CD4-positive, alpha-beta memory T cell (primary cell): ENCODE measurements at regions not wholly inside any gene's neighbourhood (a gene's known extent, or its start where the extent isn't known, plus 50 kb on each side); places are given as distances from the start of the nearest gene placed in this dataset.

Source experiments
- CTCF ChIA-PET: fragments of 350-600 bp; sonication (Branson Sonifier 250); formaldehyde crosslinking; loops from one replicate; lab custom pipeline; 2021; ENCODE audit warnings: inconsistent platforms; ENCODE audit not compliant: partially characterized antibody; lab: Charles Lee
- POLR2A ChIA-PET: fragments of 350-600 bp; sonication (Branson Sonifier 250); formaldehyde crosslinking; loops from one replicate; lab custom pipeline; 2021; ENCODE audit not compliant: partially characterized antibody; lab: Charles Lee
- DNase-seq, 5 donors: peaks; one replicate each; pipeline versions ENCODE4 v3.0.0 to v3.0.0-alpha.2; 2020 to 2022; ENCODE audit warnings: mixed read lengths in 1 of 5
- H3K27ac ChIP-seq: one replicate; pipeline ENCODE4 v1.7.0; 2013; ENCODE audit warnings: low read depth, low read length
- H3K27me3 ChIP-seq: 2 replicates; pipeline ENCODE4 v1.7.0; 2013; ENCODE audit warnings: mild to moderate bottlenecking, low read length, moderate library complexity; ENCODE audit not compliant: insufficient read depth
- H3K36me3 ChIP-seq: 2 replicates; pipeline ENCODE4 v1.7.0; 2013; ENCODE audit warnings: mild to moderate bottlenecking, low read length, moderate library complexity; ENCODE audit not compliant: insufficient read depth
- H3K4me1 ChIP-seq: 2 replicates; pipeline ENCODE4 v1.7.0; 2013; ENCODE audit warnings: mild to moderate bottlenecking, low read length, moderate library complexity; ENCODE audit not compliant: insufficient read depth
- H3K4me3 ChIP-seq, 2 donors: one replicate each; pipeline ENCODE4 v1.7.0; 2013; ENCODE audit warnings: low read length in 2 of 2, mild to moderate bottlenecking in 1 of 2
- H3K9me3 ChIP-seq, 2 donors: one replicate each; pipeline ENCODE4 v1.7.0; 2013; ENCODE audit warnings: low read length in 2 of 2, control low read depth in 1 of 2; ENCODE audit not compliant: control insufficient read depth in 1 of 2
- H3K27ac Mint-ChIP-seq, 7 donors: one replicate each; pipeline ENCODE4 v1.8.0; 2020 to 2021; ENCODE audit warnings: mixed read lengths in 7 of 7, mild to moderate bottlenecking in 6 of 7, inconsistent platforms in 3 of 7, moderate library complexity in 3 of 7
- H3K27me3 Mint-ChIP-seq, 2 donors: one replicate each; pipeline ENCODE4 v1.8.0; 2020 to 2021; ENCODE audit warnings: mixed read lengths in 2 of 2
- H3K36me3 Mint-ChIP-seq, 2 donors: one replicate each; pipeline ENCODE4 v1.8.0; 2020 to 2021; ENCODE audit warnings: mixed read lengths in 2 of 2, inconsistent platforms in 1 of 2, mild to moderate bottlenecking in 1 of 2
- H3K4me1 Mint-ChIP-seq, 4 donors: one replicate each; pipeline ENCODE4 v1.8.0; 2020 to 2021; ENCODE audit warnings: mixed read lengths in 4 of 4, mild to moderate bottlenecking in 1 of 4
- H3K4me3 Mint-ChIP-seq, 8 donors: one replicate each; pipeline ENCODE4 v1.8.0; 2020 to 2021; ENCODE audit warnings: mixed read lengths in 8 of 8, mild to moderate bottlenecking in 7 of 8, moderate library complexity in 6 of 8, inconsistent platforms in 3 of 8
- H3K9me3 Mint-ChIP-seq, 8 donors: one replicate each; pipeline ENCODE4 v1.8.0; 2020 to 2021; ENCODE audit warnings: mixed read lengths in 8 of 8, mild to moderate bottlenecking in 5 of 8, inconsistent platforms in 3 of 8, moderate library complexity in 1 of 8
- intact Hi-C: fragments of 100-400 bp; cut with micrococcal nuclease; formaldehyde crosslinking; loops from one replicate; pipeline ENCODE4 v1.15.1; 2023

GRCh38 chr5:79871364-79872120 is 119.5 kb downstream of the MTX3 start:
- no peak for DNase-seq
- Mint-ChIP-seq H3K27ac (no peak overlapping the region), H3K36me3 (no peaks in the 10 kb centered on the region), H3K4me1 (no peaks in the 10 kb centered on the region), H3K4me3 (no peak overlapping the region), H3K9me3 (no peaks in the 10 kb centered on the region), H3K27me3 (peaks cover 27 to 30% of the 10 kb centered on the region in 2 donors)
- Histone ChIP-seq H3K36me3 (no peaks in the 10 kb centered on the region), H3K4me3 (no peak overlapping the region), H3K27ac (no peak overlapping the region), H3K4me1 (no peaks in the 10 kb centered on the region), H3K27me3 (no peaks in the 10 kb centered on the region), H3K9me3 (no peaks in the 10 kb centered on the region)
- intact Hi-C loops = no loop called here
- ChIA-PET POLR2A (no interaction called here), CTCF (no interaction called here)

GRCh38 chr5:79868163-79868670 is 122.8 kb downstream of the MTX3 start:
- intact Hi-C loops = no loop called here
- H3K36me3 Mint-ChIP-seq = no peaks in the 10 kb centered on the region
- CTCF ChIA-PET = no interaction called here
- Histone ChIP-seq H3K27me3 (no peaks in the 10 kb centered on the region), H3K9me3 (no peaks in the 10 kb centered on the region), H3K4me1 (no peaks in the 10 kb centered on the region), H3K27ac (no peak overlapping the region), H3K36me3 (no peaks in the 10 kb centered on the region), H3K4me3 (no peak overlapping the region)
- no peak overlapping the region for H3K27ac Mint-ChIP-seq
- POLR2A ChIA-PET = no interaction called here
- H3K4me3 Mint-ChIP-seq = no peak overlapping the region
- H3K27me3 Mint-ChIP-seq = peaks cover 28 to 30% of the 10 kb centered on the region in 2 donors
- DNase-seq = no peak
- no peaks in the 10 kb centered on the region for H3K9me3 Mint-ChIP-seq
- no peaks in the 10 kb centered on the region for H3K4me1 Mint-ChIP-seq

GRCh38 chr5:79865579-79865978 is 125.5 kb downstream of the MTX3 start:
- CTCF ChIA-PET = no interaction called here
- H3K4me1 ChIP-seq = no peaks in the 10 kb centered on the region
- no peak overlapping the region for H3K4me3 Mint-ChIP-seq
- H3K27ac Mint-ChIP-seq = no peak overlapping the region
- no peak for DNase-seq
- H3K36me3 Mint-ChIP-seq = no peaks in the 10 kb centered on the region
- no peak overlapping the region for H3K4me3 ChIP-seq
- no peaks in the 10 kb centered on the region for H3K9me3 ChIP-seq
- H3K9me3 Mint-ChIP-seq = no peaks in the 10 kb centered on the region
- intact Hi-C loops = no loop called here
- H3K27me3 Mint-ChIP-seq = peaks cover 21 to 22% of the 10 kb centered on the region in 2 donors
- H3K27ac ChIP-seq = no peak overlapping the region
- H3K27me3 ChIP-seq = no peaks in the 10 kb centered on the region
- POLR2A ChIA-PET = no interaction called here
- no peaks in the 10 kb centered on the region for H3K4me1 Mint-ChIP-seq
- H3K36me3 ChIP-seq = no peaks in the 10 kb centered on the region

GRCh38 chr5:79864364-79864763 is 126.7 kb downstream of the MTX3 start:
- Mint-ChIP-seq H3K27ac (no peak overlapping the region), H3K4me3 (no peak overlapping the region), H3K9me3 (no peaks in the 10 kb centered on the region), H3K36me3 (no peaks in the 10 kb centered on the region), H3K4me1 (no peaks in the 10 kb centered on the region), H3K27me3 (peaks cover 13 to 15% of the 10 kb centered on the region in 2 donors)
- Histone ChIP-seq H3K27ac (no peak overlapping the region), H3K36me3 (no peaks in the 10 kb centered on the region), H3K4me1 (no peaks in the 10 kb centered on the region), H3K4me3 (no peak overlapping the region), H3K27me3 (no peaks in the 10 kb centered on the region), H3K9me3 (no peaks in the 10 kb centered on the region)
- CTCF ChIA-PET = no interaction called here
- intact Hi-C loops = no loop called here
- POLR2A ChIA-PET = no interaction called here
- no peak for DNase-seq

GRCh38 chr5:79859588-79859987 is 131.5 kb downstream of the MTX3 start:
- ChIA-PET POLR2A (no interaction called here), CTCF (interaction anchor here (1.3 kb wide), 1 partner anchor 232 kb away, joined by 3 read pairs; no protein-coding TSS in a partner anchor)
- peaks cover 0 to 4% (median 0%) of the 10 kb centered on the region in 4 donors for H3K4me1 Mint-ChIP-seq
- no peak overlapping the region for H3K4me3 Mint-ChIP-seq
- DNase-seq = no peak
- no peaks in the 10 kb centered on the region for H3K36me3 ChIP-seq
- H3K9me3 ChIP-seq = no peaks in the 10 kb centered on the region
- no peaks in the 10 kb centered on the region for H3K36me3 Mint-ChIP-seq
- H3K9me3 Mint-ChIP-seq = no peaks in the 10 kb centered on the region
- peak overlapping the region in 1 of 7 donors; percentile 69 for H3K27ac Mint-ChIP-seq
- H3K27ac ChIP-seq = no peak overlapping the region
- H3K4me1 ChIP-seq = no peaks in the 10 kb centered on the region
- H3K4me3 ChIP-seq = no peak overlapping the region
- H3K27me3 ChIP-seq = no peaks in the 10 kb centered on the region
- intact Hi-C loops = loop anchor here (5.0 kb wide), 2 partner anchors 727 to 837 kb away; no protein-coding TSS in a partner anchor
- H3K27me3 Mint-ChIP-seq = peaks cover 3 to 6% of the 10 kb centered on the region in 2 donors

- H3K4me3 Mint-ChIP-seq = no peak overlapping the region
- no peak for DNase-seq
- no peaks in the 10 kb centered on the region for H3K9me3 Mint-ChIP-seq
- ChIA-PET CTCF (interaction anchor here (0.6 to 1.8 kb wide), 7 partner anchors 9 to 226 kb away, joined by 3 to 9 read pairs (median 5); no protein-coding TSS in a partner anchor), POLR2A (interaction anchor here (0.6 kb wide), 1 partner anchor 527 kb away, joined by 3 read pairs; no protein-coding TSS in a partner anchor)
- no peaks in the 10 kb centered on the region for H3K36me3 ChIP-seq
- intact Hi-C loops = loop anchor here (1.0 to 5.0 kb wide), 5 partner anchors 155 to 836 kb away; no protein-coding TSS in a partner anchor
- no peak overlapping the region for H3K4me3 ChIP-seq
- no peaks in the 10 kb centered on the region for H3K4me1 ChIP-seq
- H3K27ac ChIP-seq = no peak overlapping the region
- H3K27me3 ChIP-seq = no peaks in the 10 kb centered on the region
- H3K27me3 Mint-ChIP-seq = peaks cover 3 to 9% of the 10 kb centered on the region in 2 donors
- peaks cover 0 to 4% (median 0%) of the 10 kb centered on the region in 4 donors for H3K4me1 Mint-ChIP-seq
- no peaks in the 10 kb centered on the region for H3K36me3 Mint-ChIP-seq
- H3K9me3 ChIP-seq = no peaks in the 10 kb centered on the region
- no peak overlapping the region for H3K27ac Mint-ChIP-seq
These were observed 132.7 kb downstream of the MTX3 start for GRCh38 chr5:79858410-79858723.

- no peaks in the 10 kb centered on the region for H3K27me3 ChIP-seq
- intact Hi-C loops = loop anchor here (1.0 to 5.0 kb wide), 5 partner anchors 155 to 836 kb away; no protein-coding TSS in a partner anchor
- peaks cover 3 to 6% of the 10 kb centered on the region in 2 donors for H3K27me3 Mint-ChIP-seq
- H3K27ac Mint-ChIP-seq = no peak overlapping the region
- DNase-seq = peak; percentile 57 to 71 (median 61)
- ChIA-PET CTCF (interaction anchor here (0.6 to 1.8 kb wide), 9 partner anchors 9 to 313 kb away, joined by 3 to 9 read pairs (median 3); no protein-coding TSS in a partner anchor), POLR2A (interaction anchor here (0.6 kb wide), 1 partner anchor 527 kb away, joined by 3 read pairs; no protein-coding TSS in a partner anchor)
- H3K36me3 Mint-ChIP-seq = no peaks in the 10 kb centered on the region
- H3K4me1 ChIP-seq = no peaks in the 10 kb centered on the region
- H3K9me3 ChIP-seq = no peaks in the 10 kb centered on the region
- H3K4me3 Mint-ChIP-seq = no peak overlapping the region
- peaks cover 0 to 4% (median 0%) of the 10 kb centered on the region in 4 donors for H3K4me1 Mint-ChIP-seq
- H3K9me3 Mint-ChIP-seq = no peaks in the 10 kb centered on the region
- no peak overlapping the region for H3K27ac ChIP-seq
- no peak overlapping the region for H3K4me3 ChIP-seq
- no peaks in the 10 kb centered on the region for H3K36me3 ChIP-seq
These were observed 133.2 kb downstream of the MTX3 start for GRCh38 chr5:79857714-79858409.
